AG04449 (cell line): ENCODE measurements at regions not wholly inside any gene's neighbourhood (a gene's known extent, or its start where the extent isn't known, plus 50 kb on each side); places are given as distances from the start of the nearest gene placed in this dataset.

Source experiments
- CTCF ChIA-PET: fragments of 350-600 bp; formaldehyde crosslinking; extraction: SDS; loops from one replicate; lab custom pipeline; 2021; ENCODE audit warnings: antibody characterized with exemption; lab: Yijun Ruan, JAX
- POLR2A ChIA-PET: fragments of 400-600, 350-600 bp; formaldehyde crosslinking; extraction: SDS; loops from one replicate; lab custom pipeline; 2020; ENCODE audit warnings: antibody characterized with exemption, inconsistent platforms; lab: Yijun Ruan, JAX
- DNase-seq: peaks from one replicate; pipeline ENCODE4 v3.0.0-alpha.2; 2010; ENCODE audit warnings: low read depth, low spot score
- H3K4me3 ChIP-seq: 2 replicates; pipeline ENCODE4 v1.5.1; 2011; ENCODE audit warnings: low read depth, mild to moderate bottlenecking, control low read depth, low read length
- TF ChIP-seq, protein P1 (sequence below): IDR thresholded peaks from one replicate; pipeline ENCODE4 v1.5.1; 2011; ENCODE audit warnings: mild to moderate bottlenecking, moderate library complexity, low read length, control low read depth, inconsistent platforms; ENCODE audit not compliant: insufficient read depth; ENCODE audit errors: missing control alignments

DNA sequence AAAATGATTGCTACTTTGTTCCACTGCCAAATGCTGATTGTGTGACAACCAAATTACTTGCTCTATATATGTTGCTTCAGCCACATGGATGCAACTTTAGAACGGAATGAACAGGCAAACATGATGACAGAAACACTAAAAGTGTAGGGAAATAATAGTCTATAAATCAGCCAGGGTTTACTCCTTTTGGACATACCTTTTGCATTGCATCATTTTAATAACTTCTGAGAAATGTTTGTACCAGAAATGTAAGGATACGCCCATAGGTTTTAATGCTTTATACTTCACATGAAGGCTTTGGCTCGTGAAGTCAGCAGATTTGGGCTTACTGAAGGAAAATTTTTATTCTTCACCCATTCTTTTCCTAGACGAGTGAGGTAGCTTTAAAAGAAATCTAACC lies 141.0 kb downstream of the POSTN start:
- ChIA-PET CTCF (interaction anchor here (0.7 kb wide), 1 partner anchor 145 kb away, joined by 6 read pairs; no protein-coding TSS in a partner anchor), POLR2A (no interaction called here)
- TF ChIP-seq, protein P1, sequence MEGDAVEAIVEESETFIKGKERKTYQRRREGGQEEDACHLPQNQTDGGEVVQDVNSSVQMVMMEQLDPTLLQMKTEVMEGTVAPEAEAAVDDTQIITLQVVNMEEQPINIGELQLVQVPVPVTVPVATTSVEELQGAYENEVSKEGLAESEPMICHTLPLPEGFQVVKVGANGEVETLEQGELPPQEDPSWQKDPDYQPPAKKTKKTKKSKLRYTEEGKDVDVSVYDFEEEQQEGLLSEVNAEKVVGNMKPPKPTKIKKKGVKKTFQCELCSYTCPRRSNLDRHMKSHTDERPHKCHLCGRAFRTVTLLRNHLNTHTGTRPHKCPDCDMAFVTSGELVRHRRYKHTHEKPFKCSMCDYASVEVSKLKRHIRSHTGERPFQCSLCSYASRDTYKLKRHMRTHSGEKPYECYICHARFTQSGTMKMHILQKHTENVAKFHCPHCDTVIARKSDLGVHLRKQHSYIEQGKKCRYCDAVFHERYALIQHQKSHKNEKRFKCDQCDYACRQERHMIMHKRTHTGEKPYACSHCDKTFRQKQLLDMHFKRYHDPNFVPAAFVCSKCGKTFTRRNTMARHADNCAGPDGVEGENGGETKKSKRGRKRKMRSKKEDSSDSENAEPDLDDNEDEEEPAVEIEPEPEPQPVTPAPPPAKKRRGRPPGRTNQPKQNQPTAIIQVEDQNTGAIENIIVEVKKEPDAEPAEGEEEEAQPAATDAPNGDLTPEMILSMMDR: no peak
- H3K4me3 ChIP-seq: no peak overlapping the region
- no peak for DNase-seq

DNA sequence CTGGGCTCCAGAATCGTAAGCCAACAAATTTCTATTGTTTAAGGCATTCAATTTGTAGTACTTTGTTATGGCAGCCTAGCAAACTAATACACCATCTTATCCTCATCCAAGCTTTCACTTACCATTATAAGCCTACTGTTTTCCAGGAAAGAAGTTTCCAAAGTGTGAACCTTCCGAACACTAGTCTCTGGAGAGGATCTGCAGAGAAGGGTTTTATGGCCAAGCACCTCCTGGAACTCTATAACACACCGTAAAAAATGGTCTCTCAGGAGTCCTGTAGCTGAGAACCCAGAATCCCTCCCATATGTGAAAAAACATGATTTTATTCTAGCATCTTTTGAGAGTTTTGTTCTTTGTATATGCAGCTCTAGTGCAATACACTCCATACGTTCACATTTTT lies 142.1 kb downstream of the POSTN start:
- H3K4me3 ChIP-seq: no peak overlapping the region
- no peak for DNase-seq
- POLR2A ChIA-PET: no interaction called here
- CTCF ChIA-PET: no interaction called here
- TF ChIP-seq, protein P1: no peak

DNA sequence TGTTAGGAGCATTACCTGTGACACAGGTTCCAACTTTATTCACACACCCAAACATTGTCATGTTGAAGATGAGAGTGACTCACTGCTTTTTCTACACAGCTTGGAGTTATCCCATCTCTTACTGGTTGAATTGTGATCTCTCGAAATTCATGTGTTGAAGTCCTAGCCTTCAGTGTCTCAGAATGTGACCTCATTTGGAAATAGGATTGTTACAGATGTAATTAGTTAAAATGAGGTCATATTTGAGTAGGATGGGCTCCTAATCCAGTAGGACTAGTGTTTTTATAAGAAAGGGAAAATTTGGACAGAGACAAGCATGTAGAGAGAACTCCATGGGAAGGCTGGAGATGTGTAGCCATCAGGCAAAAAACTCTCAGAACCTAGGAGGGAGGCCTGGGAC lies 142.5 kb downstream of the POSTN start:
- H3K4me3 ChIP-seq: no peak overlapping the region
- POLR2A ChIA-PET: no interaction called here
- CTCF ChIA-PET: interaction anchor here (1.1 kb wide), 1 partner anchor 385 kb away, joined by 3 read pairs; no protein-coding TSS in a partner anchor
- DNase-seq: no peak
- TF ChIP-seq, protein P1: no peak

DNA sequence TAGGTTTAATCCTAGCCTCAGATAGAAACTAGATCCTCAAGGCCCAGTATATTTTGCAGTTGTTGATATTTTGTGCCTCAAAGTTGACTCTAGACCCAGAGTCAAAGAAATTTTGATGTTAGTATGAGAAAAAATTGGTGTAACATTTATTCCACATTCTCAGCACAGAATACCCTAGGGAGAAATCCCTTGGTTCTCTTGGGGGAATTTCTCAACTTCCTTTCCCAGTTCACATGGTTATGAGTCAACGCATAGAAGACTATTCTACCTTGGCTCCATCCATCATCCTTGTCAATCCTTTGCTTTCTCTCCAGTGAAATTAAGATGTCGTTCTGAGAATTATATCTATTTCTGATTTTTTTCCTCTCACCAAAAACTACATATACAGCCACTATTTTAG lies 145.3 kb downstream of the POSTN start:
- TF ChIP-seq, protein P1: no peak
- no peak for DNase-seq
- ChIA-PET CTCF (no interaction called here), POLR2A (no interaction called here)
- no peak overlapping the region for H3K4me3 ChIP-seq

DNA sequence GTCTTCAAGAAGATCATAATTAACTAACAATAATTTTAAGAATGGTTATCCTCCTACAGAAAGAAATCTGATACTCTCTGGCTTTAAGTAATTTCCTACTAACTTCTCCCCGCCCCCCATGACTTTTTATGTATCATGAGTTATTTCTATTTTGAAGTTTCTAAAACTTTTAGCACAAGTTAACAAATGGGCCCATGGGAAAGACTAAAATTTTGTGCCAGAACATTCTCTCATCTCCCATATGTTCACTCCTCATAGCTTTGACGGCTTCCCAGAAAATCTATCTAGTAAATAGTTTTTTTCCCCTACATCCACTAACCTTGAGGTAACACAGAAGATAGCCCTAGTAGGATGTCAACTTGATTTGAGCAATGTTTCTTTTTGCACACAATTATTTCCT lies 148.3 kb downstream of the POSTN start:
- TF ChIP-seq, protein P1: no peak
- ChIA-PET CTCF (no interaction called here), POLR2A (no interaction called here)
- no peak overlapping the region for H3K4me3 ChIP-seq
- no peak for DNase-seq

DNA sequence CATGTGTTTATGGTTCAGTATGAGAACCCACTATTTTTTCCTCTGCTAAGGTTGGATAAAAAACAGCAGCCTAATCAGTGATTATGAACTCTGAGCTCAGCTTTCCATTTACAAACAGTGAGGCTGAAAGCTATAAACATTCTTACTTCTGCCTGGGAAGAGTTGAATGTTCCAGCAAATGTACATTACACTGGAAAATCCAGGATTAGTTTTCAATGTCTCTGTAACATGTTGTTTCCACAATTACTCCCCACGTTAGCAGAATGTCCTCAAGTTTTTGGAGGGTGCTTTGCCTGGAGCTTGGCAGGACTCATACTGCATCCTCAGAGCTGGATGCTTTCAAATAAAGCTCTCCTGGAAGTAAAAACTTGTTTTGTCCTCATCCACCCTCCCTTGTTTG lies 150.4 kb downstream of the POSTN start:
- no peak overlapping the region for H3K4me3 ChIP-seq
- TF ChIP-seq, protein P1: no peak
- CTCF ChIA-PET: no interaction called here
- POLR2A ChIA-PET: interaction anchor here (0.7 kb wide), 1 partner anchor 40 kb away, joined by 3 read pairs; no protein-coding TSS in a partner anchor
- no peak for DNase-seq
